Activated T-cell treated with anti-CD3 and anti-CD28 coated beads, Interleukin-2, amount 50 U/mL, for 72 hours (primary cell): ENCODE measurements at regions not wholly inside any gene's neighbourhood (a gene's known extent, or its start where the extent isn't known, plus 50 kb on each side); places are given as distances from the start of the nearest gene placed in this dataset.
"Not testable (repeated sequence)": the region's sequence is repeated elsewhere in the genome, so short reads cannot be mapped to it uniquely, and the experiment has no call there.

ENCODE experiments used
- ATAC-seq, 2 donors: fragments of 150-1000 bp; cut with Tn5 transposase; replicated peaks in 1 of 2; 2 replicates each; pipeline ENCODE4 v1.10.0; 2021; ENCODE audit warnings: moderate library complexity in 2 of 2, mild to moderate bottlenecking in 1 of 2
- DNase-seq, 2 donors: peaks; one replicate each; pipeline ENCODE4 v3.0.0; 2021 to 2022; ENCODE audit warnings: mixed read lengths in 1 of 2
- H3K27ac Mint-ChIP-seq: one replicate; pipeline ENCODE4 v1.8.0; 2022; ENCODE audit warnings: mild to moderate bottlenecking, moderate library complexity, mixed read lengths
- H3K27me3 Mint-ChIP-seq: one replicate; pipeline ENCODE4 v1.8.0; 2022; ENCODE audit warnings: low read depth, mixed read lengths
- H3K36me3 Mint-ChIP-seq, 2 donors: one replicate each; pipeline ENCODE4 v1.8.0; 2022; ENCODE audit warnings: mixed read lengths in 2 of 2, mild to moderate bottlenecking in 1 of 2; ENCODE audit not compliant: insufficient read depth in 2 of 2
- H3K4me1 Mint-ChIP-seq: one replicate; pipeline ENCODE4 v1.8.0; 2022; ENCODE audit warnings: low read depth, mixed read lengths
- H3K4me3 Mint-ChIP-seq, 2 donors: one replicate each; pipeline ENCODE4 v1.8.0; 2022; ENCODE audit warnings: mild to moderate bottlenecking in 2 of 2, mixed read lengths in 2 of 2, moderate library complexity in 2 of 2
- H3K9me3 Mint-ChIP-seq, 2 donors: one replicate each; pipeline ENCODE4 v1.8.0; 2022; ENCODE audit warnings: mixed read lengths in 2 of 2

GRCh38 chr17:53466733-53467132, 356.0 kb upstream of the KIF2B start:
- Mint-ChIP-seq H3K27ac (no peak overlapping the region), H3K4me3 (no peak overlapping the region), H3K36me3 (no peaks in the 10 kb centered on the region), H3K4me1 (no peaks in the 10 kb centered on the region), H3K9me3 (peaks cover 2 to 11% of the 10 kb centered on the region in 2 donors), H3K27me3 (no peaks in the 10 kb centered on the region)
- no peak for DNase-seq
- ATAC-seq, result no peak

DNA sequence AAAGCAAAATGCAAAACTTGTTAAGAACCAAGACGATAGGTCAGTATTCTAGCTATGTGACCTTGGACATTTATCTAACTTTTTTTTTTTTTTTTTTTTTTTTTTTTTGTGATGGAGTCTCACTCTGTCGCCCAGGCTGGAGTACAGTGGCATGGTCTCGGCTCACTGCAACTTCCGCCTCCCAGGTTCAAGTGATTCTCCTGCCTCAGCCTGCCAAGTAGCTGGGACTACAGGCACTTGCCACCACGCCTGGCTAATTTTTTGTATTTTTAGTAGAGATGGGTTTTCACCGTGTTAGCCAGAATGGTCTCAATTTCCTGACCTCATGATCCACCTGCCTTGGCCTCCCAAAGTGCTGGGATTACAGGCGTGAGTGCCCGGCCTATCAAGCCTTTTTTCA, 358.3 kb upstream of the KIF2B start:
- H3K4me1 Mint-ChIP-seq, H3K36me3 Mint-ChIP-seq, ATAC-seq, H3K27ac Mint-ChIP-seq, DNase-seq, H3K4me3 Mint-ChIP-seq, H3K27me3 Mint-ChIP-seq: not testable (repeated sequence)
- H3K9me3 Mint-ChIP-seq, result peaks cover 4 to 11% of the 10 kb centered on the region in 2 donors

DNA sequence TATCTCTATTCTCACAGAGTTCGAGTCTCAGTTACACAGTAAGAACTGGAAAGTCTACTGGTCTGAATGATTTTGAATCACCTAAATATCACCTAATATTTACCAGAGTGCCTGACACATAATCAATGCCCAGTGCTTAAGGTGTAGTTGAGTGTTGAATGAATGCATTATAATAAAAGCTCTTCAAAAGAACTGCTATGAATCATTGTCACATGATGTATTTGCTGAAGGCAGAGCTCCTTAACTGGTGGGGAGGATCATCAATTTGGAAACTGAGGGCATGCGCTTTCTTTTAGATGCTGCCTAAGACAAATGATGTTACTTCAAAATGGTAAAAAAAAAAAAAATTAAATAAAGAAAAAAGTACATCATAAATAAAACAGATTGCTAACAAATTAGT, 359.4 kb upstream of the KIF2B start:
- Mint-ChIP-seq H3K4me3 (no peak overlapping the region), H3K27me3 (no peaks in the 10 kb centered on the region), H3K36me3 (no peaks in the 10 kb centered on the region), H3K9me3 (peaks cover 6 to 14% of the 10 kb centered on the region in 2 donors), H3K27ac (no peak overlapping the region), H3K4me1 (no peaks in the 10 kb centered on the region)
- DNase-seq, result no peak
- no peak for ATAC-seq

DNA sequence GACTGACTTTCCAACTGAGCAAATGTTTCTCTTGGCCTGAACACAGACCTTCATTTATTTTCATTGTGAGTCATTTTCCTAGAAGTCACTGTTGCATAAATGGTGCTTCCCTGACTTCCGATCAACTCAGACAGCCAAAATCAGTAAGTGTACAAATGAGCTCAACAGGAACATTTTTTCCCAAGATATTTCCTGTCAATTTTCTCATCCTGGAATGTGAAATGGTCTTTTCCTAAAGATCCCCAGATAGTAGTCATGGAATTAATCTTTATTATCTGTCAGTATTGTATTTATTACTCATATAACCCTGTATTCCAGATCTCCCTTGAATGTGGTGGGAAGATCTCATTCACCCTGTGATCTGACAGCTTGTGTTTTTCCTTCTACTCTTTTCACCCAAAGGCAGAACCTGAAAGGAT, 360.3 kb upstream of the KIF2B start:
- ATAC-seq, result no peak
- no peaks in the 10 kb centered on the region for H3K36me3 Mint-ChIP-seq
- no peaks in the 10 kb centered on the region for H3K27me3 Mint-ChIP-seq
- no peak overlapping the region for H3K4me3 Mint-ChIP-seq
- no peak for DNase-seq
- peaks cover 7 to 11% of the 10 kb centered on the region in 2 donors for H3K9me3 Mint-ChIP-seq
- no peaks in the 10 kb centered on the region for H3K4me1 Mint-ChIP-seq
- H3K27ac Mint-ChIP-seq, result no peak overlapping the region

DNA sequence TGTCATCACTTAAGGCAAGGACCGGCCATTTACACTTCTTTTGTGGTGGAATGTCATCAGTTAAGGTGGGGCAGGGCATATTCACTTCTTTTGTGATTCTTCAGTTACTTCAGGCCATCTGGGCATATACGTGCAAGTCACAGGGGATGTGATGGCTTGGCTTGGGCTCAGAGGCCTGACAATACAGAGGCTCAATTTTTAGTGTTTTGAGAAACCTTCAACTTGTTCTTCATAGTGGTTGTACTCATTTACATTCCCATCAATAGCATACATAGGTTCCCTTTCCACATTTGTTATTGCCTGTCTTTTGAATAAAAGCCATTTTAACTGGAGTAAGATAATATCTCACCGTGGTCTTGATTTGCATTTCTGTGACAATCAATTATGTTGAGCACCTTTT, 366.8 kb upstream of the KIF2B start:
- not testable (repeated sequence) for H3K4me3 Mint-ChIP-seq, H3K36me3 Mint-ChIP-seq, H3K4me1 Mint-ChIP-seq, ATAC-seq, H3K27ac Mint-ChIP-seq, DNase-seq, H3K27me3 Mint-ChIP-seq
- peaks cover 13 to 19% of the 10 kb centered on the region in 2 donors for H3K9me3 Mint-ChIP-seq

- H3K9me3 Mint-ChIP-seq, result peaks cover 10 to 18% of the 10 kb centered on the region in 2 donors
- no peaks in the 10 kb centered on the region for H3K4me1 Mint-ChIP-seq
- ATAC-seq (no peak), DNase-seq (no peak)
- H3K27ac Mint-ChIP-seq, result no peak overlapping the region
- H3K27me3 Mint-ChIP-seq, result no peaks in the 10 kb centered on the region
- H3K36me3 Mint-ChIP-seq, result peaks cover 0 to 2% of the 10 kb centered on the region in 2 donors
- H3K4me3 Mint-ChIP-seq, result no peak overlapping the region
Observed at GRCh38 chr17:53454337-53454736, 368.4 kb upstream of the KIF2B start.

DNA sequence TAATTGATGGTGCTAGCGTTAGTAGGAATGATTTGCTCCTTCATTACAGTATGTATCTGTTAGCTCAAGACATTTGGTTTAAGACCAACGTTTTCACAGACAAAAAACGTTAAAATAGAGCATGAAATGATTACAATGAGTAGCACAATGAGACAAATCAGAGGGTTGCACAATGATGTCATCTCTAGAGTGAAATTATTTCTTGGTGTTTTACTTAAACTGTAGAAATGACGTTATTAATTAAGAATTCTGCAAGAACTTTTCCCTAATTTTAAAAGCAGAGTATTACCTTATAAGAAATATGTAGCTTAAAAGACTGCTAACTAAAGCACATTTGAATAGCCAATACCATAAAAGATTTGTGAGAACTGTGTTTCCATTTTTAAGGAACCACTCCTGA, 373.4 kb upstream of the KIF2B start:
- DNase-seq (no peak), ATAC-seq (no peak)
- Mint-ChIP-seq H3K4me1 (no peaks in the 10 kb centered on the region), H3K9me3 (peaks cover 5 to 8% of the 10 kb centered on the region in 2 donors), H3K4me3 (no peak overlapping the region), H3K27me3 (no peaks in the 10 kb centered on the region), H3K36me3 (peaks cover 0 to 2% of the 10 kb centered on the region in 2 donors), H3K27ac (no peak overlapping the region)

DNA sequence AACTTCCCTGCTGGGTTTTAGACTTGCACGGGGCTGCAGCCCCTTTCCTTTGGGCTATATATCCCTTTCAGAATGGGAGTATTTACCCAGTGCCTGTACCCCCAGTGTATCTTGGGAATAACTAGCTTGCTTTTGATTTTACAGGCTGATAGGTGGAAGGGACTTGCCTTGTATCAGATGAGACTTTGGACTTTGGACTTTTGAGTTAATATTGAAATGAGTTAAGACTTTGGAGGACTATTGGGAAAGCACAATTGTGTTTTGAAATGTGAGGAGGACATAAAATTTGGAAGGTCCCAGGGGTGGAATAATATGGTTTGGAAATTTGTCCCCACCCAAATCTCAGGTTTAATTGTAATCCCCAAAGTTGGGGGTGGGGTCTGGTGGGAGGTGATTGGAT, 393.8 kb upstream of the KIF2B start:
- Mint-ChIP-seq H3K36me3 (no peaks in the 10 kb centered on the region), H3K27me3 (no peaks in the 10 kb centered on the region), H3K9me3 (peaks cover 6 to 10% of the 10 kb centered on the region in 2 donors), H3K4me1 (no peaks in the 10 kb centered on the region), H3K27ac (no peak overlapping the region), H3K4me3 (no peak overlapping the region)
- ATAC-seq, result no peak
- DNase-seq, result no peak

DNA sequence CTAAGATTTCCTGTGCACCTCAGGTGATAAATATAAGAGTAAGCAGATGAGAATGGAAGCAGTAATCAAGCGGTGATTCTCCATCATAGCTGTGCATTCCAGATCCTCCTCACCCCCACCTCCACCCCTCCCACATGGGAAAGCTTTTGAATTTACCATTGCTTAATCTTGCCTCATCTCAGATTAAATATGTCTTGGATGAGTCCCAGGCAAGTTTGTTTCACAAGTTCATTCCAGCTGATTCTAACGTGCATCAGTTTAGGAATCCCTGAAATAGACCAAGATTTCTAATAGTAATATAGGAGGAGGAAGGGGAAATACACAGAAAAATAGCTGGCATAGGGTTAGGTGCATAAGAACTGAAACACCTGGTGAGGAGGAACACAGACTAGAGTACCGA, 396.2 kb upstream of the KIF2B start:
- Mint-ChIP-seq H3K9me3 (peaks cover 10 to 12% of the 10 kb centered on the region in 2 donors), H3K27me3 (no peaks in the 10 kb centered on the region), H3K4me3 (no peak overlapping the region), H3K36me3 (no peaks in the 10 kb centered on the region), H3K4me1 (no peaks in the 10 kb centered on the region), H3K27ac (no peak overlapping the region)
- no peak for DNase-seq
- ATAC-seq, result no peak

DNA sequence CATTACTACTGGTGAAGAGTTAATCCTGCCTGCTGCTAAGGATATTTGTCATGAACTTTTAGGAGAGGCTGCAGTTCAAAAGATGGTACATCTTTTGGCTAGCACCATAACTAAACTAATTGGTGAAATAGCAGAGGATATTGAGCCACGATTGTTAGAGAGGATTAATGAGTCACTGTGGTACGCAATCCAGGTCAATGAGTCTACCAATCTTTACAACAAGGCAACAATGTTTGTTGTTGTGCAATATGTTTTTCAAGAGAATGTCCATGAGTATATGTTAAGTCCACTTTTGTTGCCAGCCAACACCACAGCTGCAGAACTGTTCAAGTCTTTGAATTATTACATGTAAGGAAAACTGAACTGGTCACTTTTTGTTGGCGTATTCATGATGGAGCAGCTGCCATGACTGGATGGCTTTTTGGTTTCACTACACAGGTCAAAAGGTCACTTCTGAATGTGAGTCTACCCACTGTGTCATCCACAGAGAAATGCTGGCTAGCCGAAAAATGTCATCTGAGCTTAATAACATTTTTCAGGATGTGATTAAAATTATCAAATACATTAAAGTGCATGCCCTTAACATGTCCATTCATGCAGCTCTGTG, 402.6 kb upstream of the KIF2B start:
- Mint-ChIP-seq H3K27ac (no peak overlapping the region), H3K27me3 (no peaks in the 10 kb centered on the region), H3K9me3 (peaks cover 8 to 9% of the 10 kb centered on the region in 2 donors), H3K4me3 (no peak overlapping the region), H3K4me1 (no peaks in the 10 kb centered on the region), H3K36me3 (peaks cover 0 to 2% of the 10 kb centered on the region in 2 donors)
- ATAC-seq, result no peak
- no peak for DNase-seq

- Mint-ChIP-seq H3K4me1 (no peaks in the 10 kb centered on the region), H3K4me3 (no peak overlapping the region), H3K27me3 (no peaks in the 10 kb centered on the region), H3K9me3 (peaks cover 8 to 15% of the 10 kb centered on the region in 2 donors), H3K27ac (no peak overlapping the region), H3K36me3 (peaks cover 4 to 7% of the 10 kb centered on the region in 2 donors)
- ATAC-seq (no peak), DNase-seq (no peak)
Observed at GRCh38 chr17:53409588-53409987, 413.1 kb upstream of the KIF2B start.

GRCh38 chr17:53406907-53407306, 415.8 kb upstream of the KIF2B start:
- no peak for DNase-seq
- no peaks in the 10 kb centered on the region for H3K27me3 Mint-ChIP-seq
- no peaks in the 10 kb centered on the region for H3K4me1 Mint-ChIP-seq
- no peak for ATAC-seq
- H3K9me3 Mint-ChIP-seq, result peaks cover 8 to 17% of the 10 kb centered on the region in 2 donors
- no peak overlapping the region for H3K27ac Mint-ChIP-seq
- peaks cover 4% of the 10 kb centered on the region in 2 donors for H3K36me3 Mint-ChIP-seq
- no peak overlapping the region for H3K4me3 Mint-ChIP-seq

DNA sequence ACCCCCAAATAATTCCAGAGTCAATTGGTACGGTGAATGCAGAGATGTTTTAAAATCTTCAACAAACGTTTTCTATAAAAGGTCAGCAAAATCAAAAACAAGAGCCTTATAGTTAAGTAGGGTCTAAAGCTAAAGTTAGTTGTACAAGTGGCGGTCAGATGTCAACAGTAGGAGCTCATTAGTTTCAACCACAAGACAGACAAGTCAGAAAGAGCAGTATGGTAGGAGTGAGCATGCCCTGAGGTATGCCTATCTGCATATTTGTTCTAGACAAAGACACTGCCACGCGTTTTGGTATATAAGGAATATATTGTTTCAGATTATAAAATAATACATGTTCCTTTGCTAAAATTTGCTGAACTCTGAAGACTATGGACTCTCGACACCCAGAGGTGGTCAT, 431.5 kb upstream of the KIF2B start:
- Mint-ChIP-seq H3K9me3 (peaks cover 5 to 6% of the 10 kb centered on the region in 2 donors), H3K4me1 (no peaks in the 10 kb centered on the region), H3K36me3 (no peaks in the 10 kb centered on the region), H3K4me3 (no peak overlapping the region), H3K27ac (no peak overlapping the region), H3K27me3 (no peaks in the 10 kb centered on the region)
- DNase-seq (no peak), ATAC-seq (no peak)

GRCh38 chr17:53390575-53390974, 432.2 kb upstream of the KIF2B start:
- DNase-seq, result no peak
- H3K27me3 Mint-ChIP-seq, result no peaks in the 10 kb centered on the region
- no peak for ATAC-seq
- no peaks in the 10 kb centered on the region for H3K4me1 Mint-ChIP-seq
- no peak overlapping the region for H3K27ac Mint-ChIP-seq
- H3K4me3 Mint-ChIP-seq, result no peak overlapping the region
- H3K36me3 Mint-ChIP-seq, result no peaks in the 10 kb centered on the region
- H3K9me3 Mint-ChIP-seq, result peaks cover 5 to 6% of the 10 kb centered on the region in 2 donors
